PFSK-1 (cell line): ENCODE measurements at regions not wholly inside any gene's neighbourhood (a gene's known extent, or its start where the extent isn't known, plus 50 kb on each side); places are given as distances from the start of the nearest gene placed in this dataset.

ENCODE experiments used
- FOXP2 ChIP-seq: optimal IDR thresholded peaks from 2 replicates; pipeline ENCODE3; 2011; ENCODE audit warnings: borderline replicate concordance, control low read depth, inconsistent platforms; ENCODE audit not compliant: insufficient read depth; ENCODE audit errors: extremely low read length, extremely low read depth
- POLR2AphosphoS5 ChIP-seq: IDR thresholded peaks from 2 replicates; pipeline ENCODE4 v1.6.1; 2012; ENCODE audit warnings: low read depth, mild to moderate bottlenecking, control low read depth, low read length, moderate library complexity
- REST ChIP-seq, 2 experiments: IDR thresholded peaks; 2 replicates each; pipeline versions ENCODE4 v1.6.1 to v1.8.0; 2011 to 2012; ENCODE audit warnings: low read depth in 2 of 2, low read length in 2 of 2, control low read depth in 1 of 2, inconsistent platforms in 1 of 2, mild to moderate bottlenecking in 1 of 2, moderate library complexity in 1 of 2; ENCODE audit not compliant: insufficient read depth in 1 of 2
- TAF1 ChIP-seq: IDR thresholded peaks from 2 replicates; pipeline ENCODE4 v1.6.1; 2012; ENCODE audit warnings: low read length, control low read depth, borderline replicate concordance; ENCODE audit not compliant: insufficient read depth

- TF ChIP-seq REST (IDR thresholded peaks at IDR 0.05; ENCODE audit: insufficient read depth in 1 of 2, low read depth in 2 of 2, low read length in 2 of 2) (no peak), POLR2AphosphoS5 (no peak), FOXP2 (no peak), TAF1 (no peak)
These were observed 818.7 kb downstream of the LTN1 start for GRCh38 chr21:28174006-28174405.
